OCI-LY3 (cell line): ENCODE measurements at regions not wholly inside any gene's neighbourhood (a gene's known extent, or its start where the extent isn't known, plus 50 kb on each side); places are given as distances from the start of the nearest gene placed in this dataset.

Source experiments
- H2AFZ ChIP-seq: fragments of 200-600, 300-600 bp; shearing (Covaris generic); 2 replicates; pipeline ENCODE4 v1.6.0; 2014; ENCODE audit warnings: antibody characterized with exemption, low read depth, low read length
- H3K27ac ChIP-seq: fragments of 200-600, 300-600 bp; sonication (generic); 2 replicates; pipeline ENCODE4 v1.5.1; 2014; ENCODE audit warnings: mild to moderate bottlenecking, low read length, moderate library complexity, mixed read lengths
- H3K27me3 ChIP-seq: fragments of 200-600, 300-600 bp; sonication (generic); 2 replicates; pipeline ENCODE4 v1.6.1; 2014; ENCODE audit warnings: low read depth, low read length, mixed read lengths
- H3K36me3 ChIP-seq: fragments of 200-600, 300-600 bp; sonication (generic); replicated peaks from 2 replicates; pipeline ENCODE3; 2014; ENCODE audit warnings: low read depth, low read length, mixed read lengths
- H3K4me1 ChIP-seq: fragments of 300-600, 200-600 bp; sonication (generic); 2 replicates; pipeline ENCODE4 v1.6.1; 2014; ENCODE audit warnings: low read length, mixed read lengths
- H3K4me2 ChIP-seq: fragments of 200-600, 300-600 bp; sonication (generic); 2 replicates; pipeline ENCODE4 v1.6.1; 2014; ENCODE audit warnings: low read length, mixed read lengths
- H3K4me3 ChIP-seq: fragments of 300-600, 200-600 bp; sonication (generic); 2 replicates; pipeline ENCODE4 v1.5.1; 2014; ENCODE audit warnings: antibody characterized with exemption, mild to moderate bottlenecking, low read length, moderate library complexity
- H3K79me2 ChIP-seq: fragments of 300-600, 200-600 bp; shearing (Covaris generic); 2 replicates; pipeline ENCODE4 v1.6.1; 2014; ENCODE audit warnings: mild to moderate bottlenecking, low read length, mixed read lengths
- H3K9ac ChIP-seq: fragments of 300-600, 200-600 bp; shearing (Covaris generic); 2 replicates; pipeline ENCODE4 v1.6.0; 2014; ENCODE audit warnings: mild to moderate bottlenecking, low read length, moderate library complexity
- H3K9me3 ChIP-seq: fragments of 200-600, 300-600 bp; shearing (Covaris generic); 2 replicates; pipeline ENCODE4 v1.6.1; 2014; ENCODE audit warnings: low read length, mixed read lengths; ENCODE audit not compliant: insufficient read depth
- H4K20me1 ChIP-seq: fragments of 200-600, 300-600 bp; sonication (generic); 2 replicates; pipeline ENCODE4 v1.6.1; 2016; ENCODE audit warnings: low read length, mixed read lengths; ENCODE audit not compliant: insufficient read depth
- CTCF ChIP-seq: fragments of 200-600, 300-600 bp; sonication (generic); IDR thresholded peaks from 2 replicates; pipeline ENCODE4 v1.5.1; 2014; ENCODE audit warnings: antibody characterized with exemption, low read length, low read depth
- EZH2phosphoT487 ChIP-seq: fragments of 200-600 bp; shearing (Covaris generic); IDR thresholded peaks from 2 replicates; pipeline ENCODE4 v1.6.1; 2018; ENCODE audit warnings: antibody characterized with exemption, mixed run types, low read depth

- Histone ChIP-seq H3K27me3 (no peaks in the 10 kb centered on the region), H3K36me3 (no peaks in the 10 kb centered on the region), H3K79me2 (no peaks in the 10 kb centered on the region), H3K9ac (no peak overlapping the region), H3K4me2 (peak overlapping the region; percentile 60), H3K4me1 (no peaks in the 10 kb centered on the region), H3K4me3 (no peak overlapping the region), H4K20me1 (no peaks in the 10 kb centered on the region), H2AFZ (peak overlapping the region; percentile 74), H3K9me3 (no peaks in the 10 kb centered on the region), H3K27ac (no peak overlapping the region)
- no peak for TF ChIP-seq EZH2phosphoT487
- peak; percentile 48 for TF ChIP-seq CTCF
These were observed 340.0 kb downstream of the DCAF12L2 start for GRCh38 chrX:125826080-125826479.

GRCh38 chrX:125826774-125827451 lies 339.2 kb downstream of the DCAF12L2 start:
- no peaks in the 10 kb centered on the region for H3K79me2 ChIP-seq
- H3K9ac ChIP-seq: no peak overlapping the region
- no peak overlapping the region for H3K27ac ChIP-seq
- no peak overlapping the region for H3K4me2 ChIP-seq
- peak overlapping the region; percentile 74; the same call in 1 of the 2 replicates for H2AFZ ChIP-seq
- H3K36me3 ChIP-seq: no peaks in the 10 kb centered on the region
- H3K9me3 ChIP-seq: no peaks in the 10 kb centered on the region
- no peaks in the 10 kb centered on the region for H4K20me1 ChIP-seq
- TF ChIP-seq EZH2phosphoT487 (no peak), CTCF (no peak)
- H3K4me1 ChIP-seq: no peaks in the 10 kb centered on the region
- H3K27me3 ChIP-seq: no peaks in the 10 kb centered on the region
- H3K4me3 ChIP-seq: no peak overlapping the region

GRCh38 chrX:125846271-125846670 lies 319.8 kb downstream of the DCAF12L2 start:
- Histone ChIP-seq H3K9ac (no peak overlapping the region), H2AFZ (no peak overlapping the region), H3K4me3 (no peak overlapping the region), H3K36me3 (no peaks in the 10 kb centered on the region), H4K20me1 (no peaks in the 10 kb centered on the region), H3K27me3 (no peaks in the 10 kb centered on the region), H3K4me2 (no peak overlapping the region), H3K27ac (no peak overlapping the region), H3K9me3 (no peaks in the 10 kb centered on the region), H3K79me2 (no peaks in the 10 kb centered on the region), H3K4me1 (peaks cover 8% of the 10 kb centered on the region)
- no peak for TF ChIP-seq EZH2phosphoT487
- TF ChIP-seq CTCF: no peak

- Histone ChIP-seq H3K27ac (no peak overlapping the region), H4K20me1 (no peaks in the 10 kb centered on the region), H3K36me3 (no peaks in the 10 kb centered on the region)
These were observed 315.4 kb downstream of the DCAF12L2 start for GRCh38 chrX:125850693-125851092.

More at GRCh38 chrX:125850693-125851092, 315.4 kb downstream of the DCAF12L2 start:
- Histone ChIP-seq H3K79me2 (no peaks in the 10 kb centered on the region), H3K4me1 (peaks cover 8% of the 10 kb centered on the region), H3K4me3 (no peak overlapping the region), H2AFZ (peak overlapping the region; percentile 73), H3K9me3 (no peaks in the 10 kb centered on the region), H3K27me3 (no peaks in the 10 kb centered on the region), H3K9ac (no peak overlapping the region), H3K4me2 (0 out of 2 replicates have a peak overlapping the region, but pooled peaks have one; percentile 19)
- no peak for TF ChIP-seq CTCF
- TF ChIP-seq EZH2phosphoT487: no peak
